KMS-11 (cell line): ENCODE measurements at regions not wholly inside any gene's neighbourhood (a gene's known extent, or its start where the extent isn't known, plus 50 kb on each side); places are given as distances from the start of the nearest gene placed in this dataset.

ENCODE experiments used
- H2AFZ ChIP-seq: fragments of 200-600 bp; sonication (generic); 2 replicates; pipeline ENCODE4 v1.6.1; 2016; ENCODE audit warnings: antibody characterized with exemption, mixed run types, low read depth
- H3K27ac ChIP-seq: fragments of 200-600 bp; sonication (generic); 2 replicates; pipeline ENCODE4 v1.6.1; 2016; ENCODE audit warnings: mild to moderate bottlenecking, mixed run types
- H3K27me3 ChIP-seq: fragments of 200-600 bp; sonication (generic); 2 replicates; pipeline ENCODE4 v1.6.1; 2017; ENCODE audit warnings: mild to moderate bottlenecking, low read depth, mixed run types, moderate library complexity; ENCODE audit not compliant: insufficient read depth
- H3K36me3 ChIP-seq: fragments of 200-600 bp; sonication (generic); 2 replicates; pipeline ENCODE4 v1.6.1; 2017; ENCODE audit warnings: mild to moderate bottlenecking, mixed run types; ENCODE audit not compliant: insufficient read depth
- H3K4me1 ChIP-seq: fragments of 200-600 bp; sonication (generic); 2 replicates; pipeline ENCODE4 v1.6.1; 2016; ENCODE audit warnings: mild to moderate bottlenecking, low read depth, mixed run types; ENCODE audit not compliant: poor library complexity, severe bottlenecking
- H3K4me2 ChIP-seq: fragments of 200-600 bp; sonication (generic); 2 replicates; pipeline ENCODE4 v1.7.0; 2016; ENCODE audit warnings: mild to moderate bottlenecking, mixed run types
- H3K4me3 ChIP-seq: fragments of 200-600 bp; sonication (generic); IDR thresholded peaks from 2 replicates; pipeline ENCODE4 v1.6.1; 2017; ENCODE audit warnings: low read depth, low read length, mixed read lengths; ENCODE audit not compliant: insufficient read depth
- H3K79me2 ChIP-seq: fragments of 200-600 bp; sonication (generic); 2 replicates; pipeline ENCODE4 v1.6.1; 2016; ENCODE audit warnings: low read depth, mixed run types; ENCODE audit not compliant: insufficient read depth
- H3K9ac ChIP-seq: fragments of 200-600 bp; sonication (generic); 2 replicates; pipeline ENCODE4 v1.6.1; 2016; ENCODE audit warnings: mild to moderate bottlenecking, mixed run types
- H4K20me1 ChIP-seq: fragments of 200-600 bp; sonication (generic); 2 replicates; pipeline ENCODE4 v1.6.1; 2016; ENCODE audit warnings: mild to moderate bottlenecking, mixed run types; ENCODE audit not compliant: insufficient read depth
- TF ChIP-seq, protein P1 (sequence below): fragments of 200-600 bp; sonication (generic); conservative IDR thresholded peaks from 2 replicates; pipeline ENCODE4 v1.6.1; 2017; ENCODE audit warnings: low read depth, mild to moderate bottlenecking, antibody characterized with exemption, low read length, moderate library complexity, mixed read lengths

DNA sequence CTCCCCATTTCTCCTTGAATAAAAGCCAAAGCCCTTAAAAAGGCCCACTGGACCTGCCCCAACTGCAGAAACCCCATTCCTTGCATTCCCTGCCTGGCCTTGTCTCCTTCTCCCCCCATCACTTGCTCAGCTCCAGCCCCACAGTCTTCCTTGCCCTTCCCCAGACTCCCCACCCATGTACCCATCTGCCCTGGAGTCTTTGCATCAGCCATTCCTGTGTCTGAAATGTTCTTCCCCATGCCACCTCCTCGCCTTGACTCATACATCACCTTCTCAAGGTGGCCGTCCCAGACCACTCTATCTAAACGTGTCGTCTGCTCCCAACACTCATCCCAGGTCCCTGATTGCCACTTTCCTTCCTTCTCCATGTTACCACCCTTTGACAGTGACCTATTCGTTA lies 77.4 kb upstream of the SHANK2 start:
- Histone ChIP-seq H3K27me3 (no peaks in the 10 kb centered on the region; the same call in 1 of the 2 replicates), H3K36me3 (no peaks in the 10 kb centered on the region), H3K27ac (no peak overlapping the region), H3K79me2 (no peaks in the 10 kb centered on the region), H3K4me1 (no peaks in the 10 kb centered on the region), H4K20me1 (no peaks in the 10 kb centered on the region), H3K4me2 (no peak overlapping the region), H3K9ac (no peak overlapping the region), H2AFZ (no peak overlapping the region), H3K4me3 (no peak overlapping the region)
- TF ChIP-seq, protein P1, sequence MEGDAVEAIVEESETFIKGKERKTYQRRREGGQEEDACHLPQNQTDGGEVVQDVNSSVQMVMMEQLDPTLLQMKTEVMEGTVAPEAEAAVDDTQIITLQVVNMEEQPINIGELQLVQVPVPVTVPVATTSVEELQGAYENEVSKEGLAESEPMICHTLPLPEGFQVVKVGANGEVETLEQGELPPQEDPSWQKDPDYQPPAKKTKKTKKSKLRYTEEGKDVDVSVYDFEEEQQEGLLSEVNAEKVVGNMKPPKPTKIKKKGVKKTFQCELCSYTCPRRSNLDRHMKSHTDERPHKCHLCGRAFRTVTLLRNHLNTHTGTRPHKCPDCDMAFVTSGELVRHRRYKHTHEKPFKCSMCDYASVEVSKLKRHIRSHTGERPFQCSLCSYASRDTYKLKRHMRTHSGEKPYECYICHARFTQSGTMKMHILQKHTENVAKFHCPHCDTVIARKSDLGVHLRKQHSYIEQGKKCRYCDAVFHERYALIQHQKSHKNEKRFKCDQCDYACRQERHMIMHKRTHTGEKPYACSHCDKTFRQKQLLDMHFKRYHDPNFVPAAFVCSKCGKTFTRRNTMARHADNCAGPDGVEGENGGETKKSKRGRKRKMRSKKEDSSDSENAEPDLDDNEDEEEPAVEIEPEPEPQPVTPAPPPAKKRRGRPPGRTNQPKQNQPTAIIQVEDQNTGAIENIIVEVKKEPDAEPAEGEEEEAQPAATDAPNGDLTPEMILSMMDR: no peak

- TF ChIP-seq, protein P1: no peak
- H3K27ac ChIP-seq: no peak overlapping the region
- no peak overlapping the region for H3K9ac ChIP-seq
- H3K4me2 ChIP-seq: no peak overlapping the region
- no peaks in the 10 kb centered on the region for H3K4me1 ChIP-seq
- no peaks in the 10 kb centered on the region; the same call in 1 of the 2 replicates for H3K27me3 ChIP-seq
- no peaks in the 10 kb centered on the region for H3K79me2 ChIP-seq
- H4K20me1 ChIP-seq: no peaks in the 10 kb centered on the region
- H3K36me3 ChIP-seq: no peaks in the 10 kb centered on the region
- H3K4me3 ChIP-seq: no peak overlapping the region
- H2AFZ ChIP-seq: no peak overlapping the region
These were observed 76.8 kb upstream of the SHANK2 start for GRCh38 chr11:71329165-71329510.

GRCh38 chr11:71327156-71328085 lies 75.0 kb upstream of the SHANK2 start:
- H3K4me1 ChIP-seq: no peaks in the 10 kb centered on the region
- no peak overlapping the region for H3K4me3 ChIP-seq
- no peaks in the 10 kb centered on the region for H4K20me1 ChIP-seq
- H3K4me2 ChIP-seq: no peak overlapping the region
- no peak overlapping the region for H3K27ac ChIP-seq
- H2AFZ ChIP-seq: no peak overlapping the region
- H3K79me2 ChIP-seq: no peaks in the 10 kb centered on the region
- H3K36me3 ChIP-seq: no peaks in the 10 kb centered on the region
- no peaks in the 10 kb centered on the region; the same call in 1 of the 2 replicates for H3K27me3 ChIP-seq
- TF ChIP-seq, protein P1: no peak
- H3K9ac ChIP-seq: no peak overlapping the region

DNA sequence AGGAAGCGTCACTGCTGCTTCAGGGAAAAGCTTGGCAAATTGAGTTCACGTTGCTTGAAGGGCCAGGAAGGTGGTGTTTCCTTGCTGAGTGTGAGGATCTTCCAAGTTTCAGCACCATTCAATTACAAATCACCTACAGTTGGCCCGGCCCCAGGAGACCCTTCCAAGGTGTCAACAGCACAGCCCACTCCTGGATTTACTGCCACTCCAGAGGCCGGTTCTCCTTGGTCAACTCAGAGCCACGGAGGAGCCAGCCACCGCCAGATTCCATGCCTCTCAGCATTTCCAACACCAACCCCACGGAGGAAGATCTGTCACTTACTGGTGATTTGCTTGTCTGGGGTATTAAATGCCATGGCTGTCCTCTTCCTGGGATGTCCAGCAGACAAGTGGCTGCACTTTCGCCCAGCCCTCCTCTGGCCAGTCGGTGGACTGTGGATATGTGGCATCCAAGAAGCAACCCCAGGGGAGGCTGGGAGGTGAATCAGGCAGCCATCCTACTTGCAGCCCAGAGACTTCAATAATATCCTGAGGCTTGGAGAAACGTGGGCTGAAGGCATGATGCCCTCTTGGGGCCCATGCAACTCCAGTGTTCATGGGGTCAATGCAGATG lies 74.1 kb upstream of the SHANK2 start:
- no peaks in the 10 kb centered on the region for H3K4me1 ChIP-seq
- H4K20me1 ChIP-seq: no peaks in the 10 kb centered on the region
- H3K27me3 ChIP-seq: no peaks in the 10 kb centered on the region; the same call in 1 of the 2 replicates
- no peaks in the 10 kb centered on the region for H3K79me2 ChIP-seq
- no peak overlapping the region for H2AFZ ChIP-seq
- no peak overlapping the region for H3K4me3 ChIP-seq
- H3K27ac ChIP-seq: no peak overlapping the region
- TF ChIP-seq, protein P1: no peak
- no peak overlapping the region for H3K9ac ChIP-seq
- no peaks in the 10 kb centered on the region for H3K36me3 ChIP-seq
- no peak overlapping the region for H3K4me2 ChIP-seq
